Endothelial cell of umbilical vein (primary cell): ENCODE measurements at regions not wholly inside any gene's neighbourhood (a gene's known extent, or its start where the extent isn't known, plus 50 kb on each side); places are given as distances from the start of the nearest gene placed in this dataset.

Source experiments
- BruUV-seq: library from RNA; stranded (reverse); fragments of 400-500 nt; replicated peaks from 2 replicates; lab custom pipeline; 2021; lab: Mats Ljungman, UMichigan
- CTCF ChIA-PET: fragments of 300-600, 350-600 bp; sonication (Branson Sonifier 250); formaldehyde crosslinking; loops from one replicate; lab custom pipeline; 2021; ENCODE audit warnings: antibody characterized with exemption, inconsistent platforms; lab: Charles Lee
- POLR2A ChIA-PET: fragments of 300-600, 350-600 bp; sonication (Branson Sonifier 250); formaldehyde crosslinking; loops from one replicate; lab custom pipeline; 2021; ENCODE audit warnings: antibody characterized with exemption, inconsistent platforms; lab: Charles Lee
- DNase-seq: peaks from one replicate; pipeline ENCODE4 v3.0.0-alpha.2; 2011; ENCODE audit warnings: low read depth, low spot score
- FAIRE-seq: peaks from 2 replicates; lab custom pipeline; 2011; peaks lifted over from hg19 to GRCh38; lab: Jason Lieb, UNC
- H2AFZ ChIP-seq: 2 replicates; pipeline ENCODE4 v1.6.0; 2012; ENCODE audit warnings: low read depth, low read length, control low read depth, inconsistent platforms
- H3K27ac ChIP-seq: 2 replicates; pipeline ENCODE4 v1.5.1; 2011; ENCODE audit warnings: low read depth, mild to moderate bottlenecking, control low read depth, low read length, moderate library complexity; ENCODE audit not compliant: insufficient read depth
- H3K27me3 ChIP-seq, 2 experiments: 2 replicates each; pipeline versions ENCODE4 v1.6.0 to v1.6.1; 2011; ENCODE audit warnings: low read length in 2 of 2, mixed read lengths in 1 of 2; ENCODE audit not compliant: control insufficient read depth in 2 of 2, insufficient read depth in 2 of 2
- H3K36me3 ChIP-seq, 2 experiments: 2 replicates in 1 of 2; 3 replicates in 1 of 2; pipeline ENCODE4 v1.5.1; 2011; ENCODE audit warnings: low read length in 2 of 2, mild to moderate bottlenecking in 1 of 2, moderate library complexity in 1 of 2; ENCODE audit not compliant: control insufficient read depth in 2 of 2, insufficient read depth in 2 of 2; ENCODE audit errors: extremely low read depth in 1 of 2
- H3K4me1 ChIP-seq: 3 replicates; pipeline ENCODE4 v1.5.1; 2011; ENCODE audit warnings: mild to moderate bottlenecking, low read length; ENCODE audit not compliant: control insufficient read depth, insufficient read depth; ENCODE audit errors: extremely low read depth
- H3K4me2 ChIP-seq: 2 replicates; pipeline ENCODE4 v1.6.1; 2011; ENCODE audit warnings: low read length, control low read depth, mixed read lengths; ENCODE audit not compliant: insufficient read depth
- H3K4me3 ChIP-seq, 3 experiments: fragments of 200-600 bp in 1 of 3; sonication (generic), shearing (Covaris generic) in 1 of 3; replicated peaks in 1 of 3; 2 replicates each; pipeline ENCODE4 v1.5.1; 2011 to 2016; ENCODE audit warnings: control low read depth in 3 of 3, low read length in 3 of 3, mild to moderate bottlenecking in 2 of 3, inconsistent platforms in 1 of 3, low read depth in 1 of 3, moderate library complexity in 1 of 3; ENCODE audit not compliant: insufficient read depth in 1 of 3
- H3K79me2 ChIP-seq: 2 replicates; pipeline ENCODE4 v1.6.0; 2012; ENCODE audit warnings: low read length, inconsistent platforms; ENCODE audit not compliant: control insufficient read depth, insufficient read depth
- H3K9ac ChIP-seq: replicated peaks from 2 replicates; pipeline ENCODE3; 2011; ENCODE audit warnings: low read length, control low read depth; ENCODE audit not compliant: insufficient read depth; ENCODE audit errors: extremely low read depth
- H3K9me1 ChIP-seq: replicated peaks from 3 replicates; pipeline ENCODE4 v1.6.0; 2011; ENCODE audit warnings: mild to moderate bottlenecking, low read length; ENCODE audit not compliant: control insufficient read depth, insufficient read depth; ENCODE audit errors: extremely low read depth
- H3K9me3 ChIP-seq: replicated peaks from 2 replicates; pipeline ENCODE4 v1.5.1; 2012; ENCODE audit warnings: low read length, inconsistent platforms; ENCODE audit not compliant: control insufficient read depth, insufficient read depth
- H4K20me1 ChIP-seq: replicated peaks from 2 replicates; pipeline ENCODE3; 2011; ENCODE audit warnings: mild to moderate bottlenecking, low read length; ENCODE audit not compliant: control insufficient read depth, insufficient read depth; ENCODE audit errors: extremely low read depth
- EZH2 ChIP-seq: IDR thresholded peaks from 2 replicates; pipeline ENCODE4 v1.6.1; 2012; ENCODE audit warnings: borderline replicate concordance, low read depth, mild to moderate bottlenecking, moderate library complexity, low read length, inconsistent platforms; ENCODE audit not compliant: severe bottlenecking
- FOS ChIP-seq: IDR thresholded peaks from 2 replicates; pipeline ENCODE4 v1.6.1; 2011; ENCODE audit warnings: mild to moderate bottlenecking, low read length, moderate library complexity, borderline replicate concordance; ENCODE audit not compliant: insufficient read depth
- GATA2 ChIP-seq: IDR thresholded peaks from 2 replicates; pipeline ENCODE4 v1.7.0; 2011; ENCODE audit warnings: low read depth, mild to moderate bottlenecking, moderate library complexity, mixed read lengths, low read length; ENCODE audit not compliant: insufficient read length, insufficient read depth
- JUN ChIP-seq: IDR thresholded peaks from 2 replicates; pipeline ENCODE4 v1.6.1; 2011; ENCODE audit warnings: borderline replicate concordance, low read depth; ENCODE audit not compliant: insufficient read length, insufficient read depth
- POLR2A ChIP-seq: IDR thresholded peaks from 2 replicates; pipeline ENCODE4 v1.6.1; 2012; ENCODE audit warnings: low read depth, mild to moderate bottlenecking, control low read depth, low read length
- POLR2AphosphoS5 ChIP-seq: IDR thresholded peaks from 2 replicates; pipeline ENCODE4 v1.6.1; 2012; ENCODE audit warnings: low read depth, mild to moderate bottlenecking, control low read depth, low read length, moderate library complexity; ENCODE audit not compliant: insufficient read depth
- dilution Hi-C: fragments of 300-500 bp; cut with MboI; formaldehyde crosslinking; loops from one replicate; pipeline ENCODE4 v1.15.0; 2019; ENCODE audit warnings: low sequenced_read_pairs; ENCODE audit not compliant: extremely low pct_ligation_motif_present
- intact Hi-C: fragments of 100-400 bp; cut with micrococcal nuclease; formaldehyde crosslinking; loops from one replicate; pipeline ENCODE4 v1.10.0; 2022
- TF ChIP-seq, protein P1 (sequence below), 2 donors: IDR thresholded peaks; 1 replicate in 1 of 2; 2 replicates in 1 of 2; pipeline ENCODE4 v1.5.1; 2011; ENCODE audit warnings: low read length in 2 of 2, mild to moderate bottlenecking in 2 of 2, moderate library complexity in 2 of 2, control low read depth in 1 of 2, inconsistent platforms in 1 of 2, low read depth in 1 of 2; ENCODE audit not compliant: insufficient read depth in 1 of 2; ENCODE audit errors: extremely low read depth in 1 of 2
- TF ChIP-seq, protein P2 (sequence below): IDR thresholded peaks from 2 replicates; pipeline ENCODE4 v1.6.1; 2011; ENCODE audit not compliant: insufficient read depth, insufficient read length

DNA sequence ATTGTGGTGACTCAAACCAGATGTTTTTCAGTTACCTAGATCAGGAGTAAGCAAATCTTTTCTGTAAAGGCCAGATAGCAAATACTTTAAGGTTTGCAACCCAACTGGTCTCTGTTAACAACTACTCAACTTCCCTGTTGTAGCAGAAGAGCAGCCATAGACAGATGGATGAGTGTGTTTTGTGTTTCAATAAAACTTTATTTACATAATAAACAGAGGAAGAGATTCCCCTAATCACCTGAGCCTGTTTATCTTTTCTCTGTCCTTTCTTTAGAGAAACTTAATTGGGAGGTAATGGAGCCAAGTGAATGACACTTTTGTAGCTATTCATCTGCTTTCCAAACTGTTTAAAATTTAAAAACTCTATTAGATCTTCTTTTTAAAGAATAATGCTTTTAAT, 365.1 kb downstream of the IPO8 start:
- H3K9me1 ChIP-seq, result no peaks in the 10 kb centered on the region
- H3K9me3 ChIP-seq, result no peaks in the 10 kb centered on the region
- H3K9ac ChIP-seq, result no peak overlapping the region
- H4K20me1 ChIP-seq, result no peaks in the 10 kb centered on the region
- H3K79me2 ChIP-seq, result no peaks in the 10 kb centered on the region
- no TSS peak for BruUV-seq
- dilution Hi-C loops (no loop called here), intact Hi-C loops (no loop called here)
- peaks cover 2 to 3% of the 10 kb centered on the region in 2 experiments for H3K27me3 ChIP-seq
- H3K4me1 ChIP-seq, result no peaks in the 10 kb centered on the region
- no peak for FAIRE-seq
- DNase-seq, result no peak
- no peak for TF ChIP-seq JUN
- TF ChIP-seq, protein P1, sequence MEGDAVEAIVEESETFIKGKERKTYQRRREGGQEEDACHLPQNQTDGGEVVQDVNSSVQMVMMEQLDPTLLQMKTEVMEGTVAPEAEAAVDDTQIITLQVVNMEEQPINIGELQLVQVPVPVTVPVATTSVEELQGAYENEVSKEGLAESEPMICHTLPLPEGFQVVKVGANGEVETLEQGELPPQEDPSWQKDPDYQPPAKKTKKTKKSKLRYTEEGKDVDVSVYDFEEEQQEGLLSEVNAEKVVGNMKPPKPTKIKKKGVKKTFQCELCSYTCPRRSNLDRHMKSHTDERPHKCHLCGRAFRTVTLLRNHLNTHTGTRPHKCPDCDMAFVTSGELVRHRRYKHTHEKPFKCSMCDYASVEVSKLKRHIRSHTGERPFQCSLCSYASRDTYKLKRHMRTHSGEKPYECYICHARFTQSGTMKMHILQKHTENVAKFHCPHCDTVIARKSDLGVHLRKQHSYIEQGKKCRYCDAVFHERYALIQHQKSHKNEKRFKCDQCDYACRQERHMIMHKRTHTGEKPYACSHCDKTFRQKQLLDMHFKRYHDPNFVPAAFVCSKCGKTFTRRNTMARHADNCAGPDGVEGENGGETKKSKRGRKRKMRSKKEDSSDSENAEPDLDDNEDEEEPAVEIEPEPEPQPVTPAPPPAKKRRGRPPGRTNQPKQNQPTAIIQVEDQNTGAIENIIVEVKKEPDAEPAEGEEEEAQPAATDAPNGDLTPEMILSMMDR (IDR thresholded peaks at IDR 0.05; ENCODE audit: extremely low read depth in 1 of 2, insufficient read depth in 1 of 2, low read depth in 1 of 2, low read length in 2 of 2), result no peak
- TF ChIP-seq, protein P2, sequence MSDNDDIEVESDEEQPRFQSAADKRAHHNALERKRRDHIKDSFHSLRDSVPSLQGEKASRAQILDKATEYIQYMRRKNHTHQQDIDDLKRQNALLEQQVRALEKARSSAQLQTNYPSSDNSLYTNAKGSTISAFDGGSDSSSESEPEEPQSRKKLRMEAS, result no peak
- TF ChIP-seq EZH2, result no peak
- no peak for TF ChIP-seq FOS
- TF ChIP-seq POLR2AphosphoS5, result no peak
- TF ChIP-seq GATA2, result no peak
- no peak for TF ChIP-seq POLR2A
- H2AFZ ChIP-seq, result no peak overlapping the region
- H3K4me2 ChIP-seq, result no peak overlapping the region
- ChIA-PET POLR2A (no interaction called here), CTCF (no interaction called here)
- H3K4me3 ChIP-seq, result no peak overlapping the region
- H3K36me3 ChIP-seq, result no peaks in the 10 kb centered on the region
- no peak overlapping the region for H3K27ac ChIP-seq
